GM21367 (cell line): ENCODE measurements at regions not wholly inside any gene's neighbourhood (a gene's known extent, or its start where the extent isn't known, plus 50 kb on each side); places are given as distances from the start of the nearest gene placed in this dataset.

ENCODE experiments used
- ATAC-seq: cut with Tn5 transposase; IDR thresholded peaks from one replicate; pipeline ENCODE4 v1.9.1; 2021; ENCODE audit not compliant: unreplicated experiment

GRCh38 chr9:2351324-2351723, 270.3 kb upstream of the VLDLR start:
- no peak for ATAC-seq

DNA sequence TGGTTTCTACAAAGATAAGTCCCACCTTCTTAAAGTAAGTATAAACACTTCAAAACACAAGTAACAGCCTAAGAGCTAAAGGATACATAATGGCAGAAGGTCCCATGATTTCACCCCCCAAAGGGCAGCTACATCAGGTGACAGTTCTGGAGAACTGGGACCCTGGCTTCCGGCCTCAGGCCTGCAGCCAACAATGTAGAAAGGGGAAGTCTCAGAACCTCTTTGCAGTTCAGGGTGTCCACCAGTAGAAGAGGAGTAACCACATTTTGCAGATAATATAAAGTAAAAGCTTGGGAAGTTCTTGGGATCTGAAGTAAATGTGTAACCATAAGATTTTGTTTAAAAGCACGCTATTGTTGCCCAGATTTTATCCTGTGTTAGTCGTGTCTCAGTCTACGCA, 267.4 kb upstream of the VLDLR start:
- ATAC-seq: no peak

DNA sequence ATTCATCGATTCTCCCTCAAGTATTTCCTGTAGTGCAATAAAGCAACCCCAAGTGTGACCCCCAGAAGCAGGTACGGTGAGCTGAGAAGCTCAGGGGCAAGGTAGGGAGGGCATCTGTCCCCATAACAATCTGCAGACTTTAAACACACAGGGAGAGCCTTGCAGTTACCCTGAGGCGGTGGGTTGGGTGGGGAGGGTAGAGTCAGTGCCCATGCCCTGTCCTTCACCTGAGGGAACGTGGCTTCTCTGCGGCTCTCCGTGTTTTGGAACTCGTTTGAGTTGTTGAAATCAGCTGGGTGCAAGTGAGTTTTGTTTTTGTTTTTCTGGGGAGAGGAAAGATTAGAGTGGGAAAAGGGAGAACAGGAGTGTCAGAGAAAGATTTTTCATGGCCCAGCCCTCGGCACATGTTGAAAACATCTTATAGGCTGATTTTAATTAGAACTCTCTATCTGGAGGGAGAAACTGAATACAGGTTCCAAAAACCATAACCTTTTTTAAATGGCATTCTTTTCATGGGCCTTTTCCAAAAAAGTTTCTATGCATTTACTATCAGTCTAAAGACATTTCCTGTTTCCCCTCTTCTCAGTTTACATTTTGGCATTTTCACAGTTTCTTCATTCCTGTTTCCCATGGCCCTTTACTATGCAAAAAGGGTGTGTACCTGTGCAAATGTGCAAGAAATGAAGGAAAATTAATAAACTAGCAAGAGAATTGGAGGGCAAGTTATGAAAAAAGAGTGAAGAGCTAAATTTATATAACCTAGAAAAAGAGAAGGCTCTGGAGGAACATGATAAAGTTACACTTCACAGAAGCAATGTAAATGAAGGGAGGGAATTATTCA, 266.5 kb upstream of the VLDLR start:
- ATAC-seq: no peak

- ATAC-seq: no peak
These were observed 265.9 kb upstream of the VLDLR start for GRCh38 chr9:2355697-2355983.

DNA sequence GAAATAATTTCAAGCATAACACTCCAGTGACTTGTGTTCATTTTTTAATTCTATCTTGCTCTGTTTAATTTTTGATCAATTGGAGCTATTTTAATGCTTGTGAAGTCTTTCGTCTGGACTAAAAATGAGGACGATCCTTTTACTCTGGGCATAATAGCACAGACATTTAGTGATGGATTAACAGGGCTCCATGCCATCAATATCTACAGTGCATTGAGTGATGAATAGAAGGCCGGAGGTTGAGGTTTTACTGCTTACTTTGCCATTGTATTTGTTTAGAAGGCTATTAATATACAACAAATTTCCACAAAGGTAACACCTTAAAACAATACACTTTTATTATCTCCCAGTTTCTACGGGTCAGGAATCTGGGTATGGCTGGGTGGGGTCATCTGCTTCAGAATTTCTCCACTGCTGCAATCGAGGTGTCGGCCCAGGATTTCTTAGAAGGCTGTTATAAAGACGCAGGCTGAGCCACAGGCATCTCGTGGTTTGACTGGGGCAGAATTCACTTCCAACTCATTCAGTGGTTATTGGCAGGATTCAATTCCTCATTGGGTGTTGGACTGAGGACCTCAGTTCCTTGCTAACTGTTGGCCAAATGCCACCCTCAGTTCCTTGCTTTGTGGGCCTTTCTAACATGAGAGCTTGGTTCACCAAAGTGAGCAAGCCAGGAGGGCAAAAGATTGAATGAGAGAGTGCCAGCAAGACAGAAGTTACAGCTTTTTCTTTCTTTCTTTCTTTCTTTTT, 265.4 kb upstream of the VLDLR start:
- ATAC-seq: no peak

DNA sequence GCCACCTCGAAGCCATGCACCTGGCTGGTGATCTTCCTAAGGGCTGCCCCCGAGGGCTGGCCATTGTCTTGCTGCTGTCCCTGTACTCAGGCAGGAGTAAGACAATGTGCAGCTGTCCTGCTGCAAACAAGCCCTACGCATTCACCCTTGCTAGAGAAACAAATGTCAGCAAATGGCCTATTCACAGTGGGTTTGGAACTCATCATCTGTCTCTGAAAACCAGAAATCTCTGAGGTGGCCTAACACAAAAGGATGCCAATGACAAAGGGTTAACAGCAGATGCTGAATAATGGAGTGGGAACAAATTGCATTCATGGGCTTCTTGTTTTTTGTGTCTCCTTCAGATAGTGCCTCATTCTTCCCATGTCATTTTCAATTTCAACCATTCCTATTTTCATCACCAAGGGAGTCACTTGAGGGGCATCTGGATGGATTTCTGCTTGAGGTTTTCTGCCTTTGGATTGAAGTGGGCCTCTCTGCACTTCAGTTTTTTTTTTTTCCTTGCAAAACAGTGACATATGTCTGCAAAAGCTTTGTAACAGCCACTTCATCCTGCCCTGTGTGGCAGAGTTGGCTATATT, 261.6 kb upstream of the VLDLR start:
- ATAC-seq: no peak

DNA sequence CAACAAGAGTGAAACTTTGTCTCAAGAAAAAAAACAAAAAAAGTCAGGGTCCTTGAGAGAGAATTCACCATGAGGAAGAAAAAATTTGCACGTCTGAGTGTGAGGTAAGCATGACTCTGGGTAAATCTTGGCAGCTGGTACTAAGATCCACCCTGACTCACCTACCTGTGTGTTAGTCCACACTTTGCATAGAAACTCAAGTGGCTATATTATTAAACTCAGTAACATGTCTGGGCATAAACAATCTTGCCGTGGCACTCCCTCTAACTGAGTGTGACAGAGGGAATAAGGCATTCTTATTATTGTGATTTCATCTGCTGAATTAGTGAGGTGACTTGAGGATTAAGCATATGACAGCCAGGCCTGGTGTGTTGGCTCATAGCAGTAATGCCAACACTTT, 259.4 kb upstream of the VLDLR start:
- no peak for ATAC-seq

- no peak for ATAC-seq
These were observed 258.3 kb upstream of the VLDLR start for GRCh38 chr9:2363138-2363745.

GRCh38 chr9:2363781-2364180, 257.8 kb upstream of the VLDLR start:
- no peak for ATAC-seq

DNA sequence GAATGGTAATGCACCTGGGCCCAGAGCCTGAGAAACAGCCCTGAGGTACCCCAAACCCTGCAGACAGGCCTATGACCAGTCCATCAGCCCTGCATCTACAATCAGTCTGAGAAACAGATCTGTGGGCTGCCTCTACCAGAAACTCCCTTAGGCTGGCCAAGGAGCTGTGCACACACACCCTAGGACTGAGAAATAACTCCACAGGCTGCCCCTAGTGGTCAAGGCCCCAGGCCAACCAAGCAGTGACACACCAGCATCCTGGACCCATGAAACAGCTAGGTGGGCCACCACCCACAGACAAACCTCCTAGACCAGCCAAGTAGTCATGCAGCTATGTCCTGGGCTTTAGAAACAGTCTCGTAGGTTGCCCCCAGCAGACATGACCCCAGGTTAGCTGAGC, 253.6 kb upstream of the VLDLR start:
- no peak for ATAC-seq

- no peak for ATAC-seq
These were observed 247.9 kb upstream of the VLDLR start for GRCh38 chr9:2373648-2374047.

- no peak for ATAC-seq
These were observed 246.5 kb upstream of the VLDLR start for GRCh38 chr9:2375114-2375513.

- no peak for ATAC-seq
These were observed 244.5 kb upstream of the VLDLR start for GRCh38 chr9:2377117-2377516.

- no peak for ATAC-seq
These were observed 243.8 kb upstream of the VLDLR start for GRCh38 chr9:2377834-2378233.

- ATAC-seq: no peak
These were observed 243.3 kb upstream of the VLDLR start for GRCh38 chr9:2378266-2378665.

- no peak for ATAC-seq
These were observed 242.8 kb upstream of the VLDLR start for GRCh38 chr9:2378816-2379215.

GRCh38 chr9:2384741-2385140, 236.8 kb upstream of the VLDLR start:
- no peak for ATAC-seq

DNA sequence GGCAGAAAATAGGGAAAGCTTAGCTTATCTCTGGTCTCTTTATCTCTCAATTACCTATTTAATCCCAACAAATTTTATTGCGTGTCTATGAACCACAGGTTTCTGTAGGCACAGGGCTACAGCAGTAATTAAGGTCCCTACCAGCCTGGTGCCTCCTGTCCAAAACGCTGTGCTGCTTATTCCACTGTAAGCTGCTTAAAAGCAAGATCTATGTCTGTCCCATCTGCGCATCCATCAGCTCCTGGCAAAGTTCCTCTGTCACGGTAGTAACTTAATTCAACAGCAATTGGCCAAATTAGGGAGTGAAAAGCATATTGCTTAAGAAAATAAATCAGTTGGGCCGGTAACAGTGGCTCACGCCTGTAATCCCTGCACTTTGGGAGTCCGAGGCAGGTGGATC, 235.8 kb upstream of the VLDLR start:
- ATAC-seq: no peak

DNA sequence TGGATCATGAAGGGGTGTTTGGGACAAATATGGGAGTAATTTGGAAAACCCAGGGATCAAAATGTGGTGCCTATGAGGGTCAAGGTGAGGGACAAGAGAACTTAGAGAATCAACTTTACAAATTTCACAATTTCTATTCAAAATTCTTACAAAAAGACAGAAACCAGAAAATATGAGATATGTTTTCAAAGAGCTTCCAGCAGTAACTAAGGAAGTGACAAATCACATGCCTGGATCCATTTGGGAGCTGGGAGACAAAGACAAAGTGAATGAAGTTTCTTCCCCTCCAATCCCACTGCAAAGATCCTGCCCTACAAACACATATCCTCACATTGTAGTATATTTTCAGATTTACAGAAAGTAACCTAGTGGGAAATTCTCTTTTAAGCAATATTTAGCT, 235.0 kb upstream of the VLDLR start:
- no peak for ATAC-seq

- no peak for ATAC-seq
These were observed 234.4 kb upstream of the VLDLR start for GRCh38 chr9:2387166-2387565.

- no peak for ATAC-seq
These were observed 232.2 kb upstream of the VLDLR start for GRCh38 chr9:2389404-2389803.

- no peak for ATAC-seq
These were observed 231.6 kb upstream of the VLDLR start for GRCh38 chr9:2390028-2390427.
